Chondrocyte (in vitro differentiated cells): ENCODE measurements at regions not wholly inside any gene's neighbourhood (a gene's known extent, or its start where the extent isn't known, plus 50 kb on each side); places are given as distances from the start of the nearest gene placed in this dataset.

Experiments
- DNase-seq: peaks from one replicate; pipeline ENCODE4 v3.0.0; 2021; ENCODE audit warnings: mixed read lengths, low spot score
- H3K27ac Mint-ChIP-seq: one replicate; pipeline ENCODE4 v1.8.0; 2021; ENCODE audit warnings: mild to moderate bottlenecking, moderate library complexity, mixed read lengths; ENCODE audit not compliant: unreplicated experiment
- H3K27me3 Mint-ChIP-seq: 2 replicates; pipeline ENCODE4 v1.8.0; 2021; ENCODE audit warnings: low read depth, mixed read lengths
- H3K36me3 Mint-ChIP-seq: 2 replicates; pipeline ENCODE4 v1.8.0; 2021; ENCODE audit warnings: low read depth, mixed read lengths
- H3K4me1 Mint-ChIP-seq: 2 replicates; pipeline ENCODE4 v1.8.0; 2021; ENCODE audit warnings: low read depth, mild to moderate bottlenecking, mixed read lengths
- H3K4me3 Mint-ChIP-seq: one replicate; pipeline ENCODE4 v1.8.0; 2021; ENCODE audit warnings: mild to moderate bottlenecking, moderate library complexity, mixed read lengths; ENCODE audit not compliant: unreplicated experiment
- H3K9me3 Mint-ChIP-seq: 2 replicates; pipeline ENCODE4 v1.8.0; 2021; ENCODE audit warnings: low read depth, mixed read lengths
- TF ChIP-seq, protein P1 (sequence below): fragments of 200-600 bp; sonication (generic); IDR thresholded peaks from 2 replicates; pipeline ENCODE4 v1.5.0; 2021; ENCODE audit warnings: antibody characterized with exemption, mild to moderate bottlenecking, moderate library complexity

DNA sequence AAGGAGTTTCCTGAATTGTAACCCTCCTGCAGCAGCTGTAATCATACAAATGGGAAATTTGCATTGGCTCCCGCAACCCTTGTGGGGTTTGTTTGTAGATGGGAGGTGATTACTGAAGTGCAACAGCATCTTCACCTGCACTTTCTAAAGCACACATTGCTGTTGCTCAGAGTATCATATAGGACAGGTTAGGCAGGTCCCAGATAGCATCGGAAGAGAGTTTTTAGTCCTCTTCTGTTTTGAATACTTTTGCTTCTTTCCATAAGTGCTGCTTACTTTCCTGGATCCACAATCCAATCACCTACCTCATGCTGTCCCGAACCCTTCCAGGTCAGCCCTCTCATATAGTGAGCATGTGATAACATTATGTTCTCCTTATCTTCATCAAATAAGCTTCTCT is 300.4 kb downstream of the PTPRC start:
- no peak overlapping the region for H3K27ac Mint-ChIP-seq
- no peak for DNase-seq
- TF ChIP-seq, protein P1, sequence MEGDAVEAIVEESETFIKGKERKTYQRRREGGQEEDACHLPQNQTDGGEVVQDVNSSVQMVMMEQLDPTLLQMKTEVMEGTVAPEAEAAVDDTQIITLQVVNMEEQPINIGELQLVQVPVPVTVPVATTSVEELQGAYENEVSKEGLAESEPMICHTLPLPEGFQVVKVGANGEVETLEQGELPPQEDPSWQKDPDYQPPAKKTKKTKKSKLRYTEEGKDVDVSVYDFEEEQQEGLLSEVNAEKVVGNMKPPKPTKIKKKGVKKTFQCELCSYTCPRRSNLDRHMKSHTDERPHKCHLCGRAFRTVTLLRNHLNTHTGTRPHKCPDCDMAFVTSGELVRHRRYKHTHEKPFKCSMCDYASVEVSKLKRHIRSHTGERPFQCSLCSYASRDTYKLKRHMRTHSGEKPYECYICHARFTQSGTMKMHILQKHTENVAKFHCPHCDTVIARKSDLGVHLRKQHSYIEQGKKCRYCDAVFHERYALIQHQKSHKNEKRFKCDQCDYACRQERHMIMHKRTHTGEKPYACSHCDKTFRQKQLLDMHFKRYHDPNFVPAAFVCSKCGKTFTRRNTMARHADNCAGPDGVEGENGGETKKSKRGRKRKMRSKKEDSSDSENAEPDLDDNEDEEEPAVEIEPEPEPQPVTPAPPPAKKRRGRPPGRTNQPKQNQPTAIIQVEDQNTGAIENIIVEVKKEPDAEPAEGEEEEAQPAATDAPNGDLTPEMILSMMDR = no peak

DNA sequence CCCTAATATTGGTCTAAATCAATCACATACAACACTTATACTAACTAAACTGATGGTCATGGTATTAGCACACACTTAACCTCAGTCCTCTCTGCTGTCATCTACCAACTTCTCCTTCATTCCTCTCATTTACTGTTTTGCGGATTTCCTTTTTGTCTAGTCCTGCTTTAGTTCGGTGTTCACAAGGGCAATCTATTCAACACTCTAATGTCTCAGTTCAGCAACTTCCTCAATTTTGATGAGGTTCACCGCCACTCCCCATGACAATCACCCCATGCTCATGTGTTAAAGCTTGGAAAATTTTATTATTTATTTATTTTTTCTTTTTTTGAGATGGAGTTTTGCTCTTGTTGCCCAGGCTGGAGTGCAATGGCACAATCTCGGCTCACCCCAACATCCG is 301.1 kb downstream of the PTPRC start:
- Mint-ChIP-seq H3K27me3 (no peaks in the 10 kb centered on the region), H3K4me3 (no peak overlapping the region), H3K4me1 (peaks cover 6% of the 10 kb centered on the region), H3K9me3 (no peaks in the 10 kb centered on the region), H3K36me3 (peaks cover 1% of the 10 kb centered on the region), H3K27ac (no peak overlapping the region)
- no peak for DNase-seq
- TF ChIP-seq, protein P1 = no peak

More for the DNA sequence above, 300.4 kb downstream of the PTPRC start:
- Mint-ChIP-seq H3K4me1 (peaks cover 6% of the 10 kb centered on the region), H3K9me3 (no peaks in the 10 kb centered on the region), H3K36me3 (peaks cover 1% of the 10 kb centered on the region), H3K4me3 (no peak overlapping the region), H3K27me3 (no peaks in the 10 kb centered on the region)

DNA sequence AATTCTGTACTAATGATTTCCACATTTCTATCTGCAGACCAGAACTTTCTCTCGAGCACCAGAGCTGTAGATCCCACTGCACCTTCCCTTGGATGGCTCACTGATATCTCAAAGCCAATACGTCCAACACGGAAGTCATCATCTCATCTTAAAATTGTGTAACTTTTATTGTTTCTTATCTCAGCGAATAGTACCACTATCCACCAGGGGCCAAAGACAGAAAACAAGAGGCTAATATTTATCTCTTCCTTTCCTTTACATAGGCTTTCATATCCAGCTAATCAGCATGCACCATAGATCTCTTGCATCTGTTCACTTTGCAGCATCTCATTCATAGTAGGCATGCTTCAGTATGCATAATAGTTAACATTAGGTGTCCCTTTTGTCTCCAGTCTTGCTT is 303.6 kb downstream of the PTPRC start:
- H3K4me3 Mint-ChIP-seq = no peak overlapping the region
- no peaks in the 10 kb centered on the region for H3K9me3 Mint-ChIP-seq
- TF ChIP-seq, protein P1 = no peak
- DNase-seq = no peak
- peaks cover 5% of the 10 kb centered on the region for H3K4me1 Mint-ChIP-seq
- no peak overlapping the region for H3K27ac Mint-ChIP-seq
- no peaks in the 10 kb centered on the region for H3K36me3 Mint-ChIP-seq
- H3K27me3 Mint-ChIP-seq = no peaks in the 10 kb centered on the region

DNA sequence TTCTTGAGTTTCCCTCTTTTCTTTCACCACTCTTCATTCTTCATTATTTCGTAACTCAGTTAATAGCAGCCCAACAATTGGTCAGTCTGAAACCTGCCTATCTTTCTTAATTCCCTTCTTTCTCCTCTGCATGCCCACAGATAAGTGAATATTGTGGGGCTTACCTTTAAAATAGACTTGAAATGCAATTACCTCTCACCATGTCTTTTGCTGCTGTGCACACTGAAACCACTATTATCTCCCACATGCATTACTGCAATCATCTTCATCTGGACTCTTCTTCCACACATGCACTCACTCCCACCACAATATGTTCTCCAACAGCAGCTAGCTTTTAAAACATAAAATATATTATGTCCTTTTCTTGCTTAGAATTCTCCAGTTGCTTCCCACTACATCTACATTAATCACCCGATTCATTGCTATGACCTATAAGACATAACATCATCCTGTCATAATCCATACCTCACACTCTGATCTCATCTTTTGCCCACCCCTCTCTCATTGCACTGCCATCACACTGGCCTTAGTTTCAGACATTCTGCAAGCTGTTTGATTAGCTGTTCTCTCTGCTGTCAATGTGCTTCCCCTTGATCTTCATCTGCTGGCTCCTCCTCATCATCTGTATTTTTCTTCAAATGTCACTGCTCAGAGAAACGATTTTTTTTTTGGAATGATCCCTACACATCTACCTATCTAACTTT is 304.8 kb downstream of the PTPRC start:
- Mint-ChIP-seq H3K9me3 (no peaks in the 10 kb centered on the region), H3K36me3 (no peaks in the 10 kb centered on the region), H3K27ac (no peak overlapping the region), H3K4me1 (no peaks in the 10 kb centered on the region), H3K4me3 (no peak overlapping the region), H3K27me3 (no peaks in the 10 kb centered on the region)
- DNase-seq = no peak
- TF ChIP-seq, protein P1 = no peak

DNA sequence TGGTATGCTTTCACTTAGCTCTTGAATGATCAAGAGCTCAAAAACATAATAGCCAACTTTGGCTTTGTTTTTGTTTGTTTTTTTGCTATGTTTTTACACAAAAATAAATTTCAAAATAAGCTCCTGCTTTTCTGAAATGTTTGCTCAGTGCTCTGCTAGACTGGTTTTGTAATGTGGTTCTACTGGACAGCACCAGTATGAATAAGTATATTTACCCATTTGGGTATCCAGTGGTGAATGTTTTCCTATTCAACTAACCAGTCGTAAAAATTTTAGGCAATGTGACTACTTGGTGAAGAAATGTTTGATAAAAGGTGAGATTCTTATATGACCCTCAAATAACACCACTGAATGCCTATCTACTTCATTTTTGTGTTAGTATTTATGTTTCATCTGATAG is 308.6 kb downstream of the PTPRC start:
- TF ChIP-seq, protein P1 = no peak

More for the DNA sequence above, 308.6 kb downstream of the PTPRC start:
- Mint-ChIP-seq H3K27me3 (no peaks in the 10 kb centered on the region), H3K36me3 (no peaks in the 10 kb centered on the region), H3K4me3 (no peak overlapping the region), H3K27ac (no peak overlapping the region), H3K4me1 (no peaks in the 10 kb centered on the region), H3K9me3 (no peaks in the 10 kb centered on the region)
- DNase-seq = no peak
